ENCODE measurements at regions not wholly inside any gene's neighbourhood (a gene's known extent, or its start where the extent isn't known, plus 50 kb on each side); places are given as distances from the start of the nearest gene placed in this dataset.
A peak's percentile ranks its signal among the peaks of the same experiment; 100 is the strongest.

DNA sequence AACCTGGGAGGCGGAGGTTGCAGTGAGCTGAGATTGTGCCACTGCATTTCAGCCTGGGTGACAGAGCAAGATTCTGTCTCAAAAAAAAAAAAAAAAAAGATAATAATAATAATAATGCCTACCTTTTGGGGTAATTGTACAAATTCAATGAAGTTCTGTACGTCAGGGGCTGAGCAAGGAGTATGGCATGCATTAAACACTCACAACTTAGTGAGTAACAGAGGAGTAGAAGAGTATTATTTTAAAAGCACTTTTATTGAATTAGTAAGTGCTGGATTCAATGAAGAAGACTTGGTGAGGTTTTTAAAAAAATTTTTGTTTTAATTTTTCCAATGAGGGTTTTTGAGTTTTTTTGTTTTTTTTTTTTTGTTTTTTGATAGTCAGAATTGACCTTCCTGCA, 783.6 kb upstream of the TBX3 start:
- no peak for DNase-seq (ENCODE audit: low read depth, low spot score)

DNA sequence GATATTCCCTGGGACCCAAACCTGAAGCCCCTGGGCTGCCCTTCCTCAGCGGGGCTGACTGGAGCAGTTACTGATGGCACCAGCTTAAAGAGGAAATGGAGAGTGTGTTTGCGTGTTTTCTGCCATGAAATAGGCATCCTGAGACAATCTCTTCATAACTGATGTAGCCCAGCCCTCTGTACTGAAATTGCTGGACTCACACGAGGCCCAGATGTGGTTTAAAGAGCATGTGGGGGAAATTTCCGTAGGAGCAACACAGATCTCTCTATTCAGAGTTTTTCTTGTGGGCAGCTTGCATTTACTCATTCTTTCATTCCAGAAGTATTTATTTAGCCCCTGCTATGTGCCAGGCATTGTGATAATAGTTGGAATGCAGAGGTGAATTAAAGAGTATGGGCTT, 782.1 kb upstream of the TBX3 start:
- no peak for DNase-seq (ENCODE audit: low read depth, low spot score)

DNA sequence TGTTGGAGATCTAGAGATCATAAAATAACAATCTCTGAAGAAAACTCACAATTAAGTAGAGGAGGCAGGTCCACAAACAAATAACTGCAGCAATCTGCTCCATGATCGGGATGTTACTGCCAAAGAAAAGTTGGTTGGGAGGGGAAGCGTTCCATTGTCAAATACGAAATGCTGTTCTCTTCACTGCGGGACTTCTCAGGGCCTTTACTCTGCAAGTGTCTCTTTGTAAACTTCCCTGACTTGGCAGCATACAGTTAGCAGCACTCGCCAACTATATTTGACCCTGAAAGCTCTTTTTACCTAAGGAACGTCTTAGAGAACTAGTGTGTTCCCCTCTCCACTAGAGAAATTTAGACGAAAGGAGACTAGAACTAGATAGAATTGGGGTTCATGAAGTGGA, 780.7 kb upstream of the TBX3 start:
- DNase-seq (ENCODE audit: low read depth, low spot score) = no peak

- DNase-seq (ENCODE audit: low read depth, low spot score) = no peak
Observed at GRCh38 chr12:115464111-115464581, 780.2 kb upstream of the TBX3 start.

- no peak for DNase-seq (ENCODE audit: low read depth, low spot score)
Observed at GRCh38 chr12:115461401-115461800, 777.4 kb upstream of the TBX3 start.

DNA sequence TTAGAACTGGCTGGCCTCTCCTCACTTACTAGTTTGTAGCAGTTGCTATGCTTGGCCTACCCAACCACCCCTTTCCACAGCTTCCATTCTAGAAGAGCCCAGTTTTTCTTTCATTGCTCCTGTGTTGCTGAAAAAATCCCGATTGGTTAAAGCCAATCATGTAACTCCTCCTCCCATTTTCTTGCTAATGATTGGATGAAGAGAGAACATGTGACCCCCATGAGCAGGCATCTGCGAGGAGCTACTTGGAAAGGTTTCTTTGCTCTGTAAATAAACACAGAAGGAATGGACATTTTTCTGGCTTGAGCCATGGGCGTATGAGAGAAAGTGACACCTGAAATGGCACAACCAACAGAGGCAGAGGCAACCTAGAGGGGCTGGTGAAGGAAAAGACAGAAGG, 773.8 kb upstream of the TBX3 start:
- DNase-seq (ENCODE audit: low read depth, low spot score) = no peak

- peak; percentile 68 for DNase-seq (ENCODE audit: low read depth, low spot score)
Observed at GRCh38 chr12:115456946-115457689, 773.1 kb upstream of the TBX3 start.

- peak; percentile 87 for DNase-seq (ENCODE audit: low read depth, low spot score)
Observed at GRCh38 chr12:115455268-115455681, 771.3 kb upstream of the TBX3 start.

GRCh38 chr12:115452751-115453281, 768.8 kb upstream of the TBX3 start:
- DNase-seq (ENCODE audit: low read depth, low spot score) = peak; percentile 69

- DNase-seq (ENCODE audit: low read depth, low spot score) = peak; percentile 39
Observed at GRCh38 chr12:115451780-115452736, 768.1 kb upstream of the TBX3 start.

DNA sequence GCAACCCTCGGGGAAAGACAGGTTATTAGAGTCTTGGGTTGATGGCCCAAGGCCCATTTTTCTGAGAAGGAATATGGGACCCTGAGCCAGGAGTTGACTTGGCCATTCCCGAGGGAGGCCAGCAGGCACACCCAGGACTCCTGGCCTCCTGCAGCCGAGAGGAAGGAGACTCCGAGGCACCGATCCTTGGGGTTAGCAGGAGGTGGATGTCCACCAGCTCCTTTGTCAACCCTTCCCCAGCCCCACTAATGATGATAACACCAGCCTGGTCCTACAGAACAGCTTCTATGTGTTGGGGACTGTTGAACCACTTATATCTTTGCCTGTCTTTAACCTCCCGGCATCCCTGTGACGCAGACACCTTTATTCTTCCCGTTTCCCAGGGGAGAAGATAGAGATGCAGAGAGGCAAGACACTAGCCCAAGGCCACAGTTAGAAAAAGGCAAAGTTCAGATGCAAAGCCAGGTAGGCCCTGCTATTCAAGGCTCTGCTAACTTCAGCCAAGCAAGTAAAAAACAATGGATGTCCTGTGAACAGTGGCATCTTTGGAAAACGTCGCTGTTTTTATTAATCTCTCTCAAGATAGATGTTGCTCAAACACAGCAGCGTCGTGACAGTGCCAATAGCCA, 767.3 kb upstream of the TBX3 start:
- DNase-seq (ENCODE audit: low read depth, low spot score) = peak; percentile 45

DNA sequence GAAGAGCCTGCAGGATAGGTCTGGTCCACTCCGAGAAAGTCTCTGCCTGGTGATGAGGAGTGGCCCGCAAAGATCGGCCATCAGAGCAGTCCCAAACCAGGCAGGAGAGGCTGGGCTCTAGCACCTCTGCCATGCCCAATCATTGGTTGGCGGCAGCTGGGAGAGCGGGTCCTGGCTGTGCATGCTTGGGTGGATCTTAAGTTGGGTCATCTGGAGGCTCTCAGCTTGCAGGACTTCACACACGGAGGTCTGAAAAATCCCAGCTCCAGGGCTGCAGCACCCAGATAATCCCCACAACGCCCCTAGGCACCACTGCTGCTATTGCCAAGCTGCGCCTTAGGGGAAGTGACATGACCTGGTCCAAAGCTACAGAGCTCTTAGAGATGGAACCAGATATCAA, 766.7 kb upstream of the TBX3 start:
- peak; percentile 58 for DNase-seq (ENCODE audit: low read depth, low spot score)

DNA sequence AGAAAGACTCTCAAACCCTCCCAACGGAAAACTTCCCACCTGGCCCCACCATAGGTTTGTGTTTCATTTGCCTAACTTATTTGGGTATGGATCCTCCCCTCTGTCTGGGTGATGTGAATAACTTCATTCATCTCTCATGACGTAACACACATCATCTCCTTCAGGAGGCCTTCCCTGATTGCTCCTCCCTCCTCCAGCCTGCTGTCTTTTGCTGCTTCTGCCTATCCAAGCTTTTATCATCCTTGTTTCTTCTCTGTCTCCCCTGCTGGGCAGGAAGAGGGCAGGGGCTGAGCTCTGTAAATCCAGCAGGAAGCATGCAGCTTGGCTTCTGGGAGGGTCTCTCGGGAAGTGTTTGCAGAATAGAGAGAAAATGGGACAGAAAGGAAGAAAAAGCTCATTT, 766.0 kb upstream of the TBX3 start:
- peak; percentile 33 for DNase-seq (ENCODE audit: low read depth, low spot score)

GRCh38 chr12:115449526-115449925, 765.6 kb upstream of the TBX3 start:
- DNase-seq (ENCODE audit: low read depth, low spot score) = no peak

GRCh38 chr12:115444346-115444745, 760.4 kb upstream of the TBX3 start:
- no peak for DNase-seq (ENCODE audit: low read depth, low spot score)

DNA sequence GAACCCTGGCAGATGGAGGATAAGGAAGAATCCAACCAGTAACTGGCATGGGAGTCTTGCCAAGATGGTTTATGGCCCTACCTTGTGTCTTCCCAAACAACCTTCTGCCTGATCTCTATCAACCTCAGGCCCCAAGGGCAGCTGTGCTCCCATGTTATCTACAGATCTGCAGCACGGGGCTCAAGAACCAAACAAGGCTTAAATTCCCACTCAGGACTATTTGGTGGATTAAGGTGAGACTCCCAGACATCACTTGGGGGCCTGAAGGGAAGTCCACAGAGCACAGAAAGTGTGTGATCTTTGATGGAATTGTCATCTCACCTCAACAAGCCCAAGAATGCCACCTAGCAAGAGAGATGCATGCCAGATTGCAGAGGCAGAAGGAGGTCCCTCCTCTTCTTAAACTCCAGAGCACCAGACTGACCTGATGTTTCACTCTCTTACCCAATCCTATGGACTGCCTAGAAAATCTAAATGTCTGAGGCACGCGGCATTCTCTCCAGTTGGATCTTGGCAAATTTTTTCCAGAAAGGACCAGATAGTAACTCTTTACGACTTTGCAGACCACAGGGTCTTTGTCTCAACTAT, 759.5 kb upstream of the TBX3 start:
- DNase-seq (ENCODE audit: low read depth, low spot score) = peak; percentile 79

GRCh38 chr12:115440438-115440837, 756.5 kb upstream of the TBX3 start:
- DNase-seq (ENCODE audit: low read depth, low spot score) = no peak

DNA sequence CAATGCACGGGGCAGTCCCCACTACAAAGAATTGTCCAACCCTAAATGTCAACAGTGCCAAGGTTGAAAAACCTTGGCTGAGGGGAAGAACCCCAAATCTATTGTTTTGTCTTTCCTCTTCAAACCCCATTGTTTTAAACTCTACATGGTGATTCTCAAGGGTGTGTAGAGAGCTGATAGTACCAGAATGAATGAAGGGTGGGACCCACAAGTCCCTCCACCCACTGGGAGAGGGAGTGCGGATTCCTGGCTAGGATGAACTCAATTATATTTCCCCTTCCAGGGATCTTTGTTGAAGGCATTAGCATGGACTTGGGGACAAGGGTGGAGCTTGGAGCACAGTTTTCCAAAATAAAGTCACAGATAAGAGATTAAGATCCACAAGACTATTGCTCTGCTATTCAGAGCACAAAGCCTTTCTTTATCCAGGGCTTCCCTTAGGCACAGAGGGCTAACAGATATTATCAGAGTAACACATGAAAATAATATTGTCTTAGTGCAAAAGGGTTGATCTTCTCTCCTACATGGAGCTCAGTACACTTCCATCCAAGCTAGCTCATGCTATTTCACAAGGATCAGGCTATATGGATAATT, 755.1 kb upstream of the TBX3 start:
- DNase-seq (ENCODE audit: low read depth, low spot score) = no peak

DNA sequence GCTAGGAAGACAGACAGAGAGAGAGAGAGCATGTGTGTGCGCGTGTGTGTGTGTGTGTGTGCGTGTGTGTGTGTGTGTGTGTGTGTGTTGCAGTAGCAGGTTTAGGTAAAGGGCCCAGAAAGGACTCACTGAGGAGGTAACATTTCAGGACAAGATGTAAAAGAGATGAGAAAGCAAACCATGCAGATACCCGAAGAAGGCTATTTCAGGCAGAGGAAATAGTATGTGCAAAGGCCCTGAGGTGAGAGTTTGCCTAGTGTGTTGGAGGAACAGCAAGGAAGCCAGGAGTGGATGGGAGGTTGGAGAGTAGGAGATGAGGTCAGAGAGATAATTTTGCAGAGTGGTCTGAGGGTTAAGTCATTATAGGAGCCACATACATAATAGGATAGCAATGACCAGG, 754.3 kb upstream of the TBX3 start:
- DNase-seq (ENCODE audit: low read depth, low spot score) = no peak

GRCh38 chr12:115437061-115437567, 753.1 kb upstream of the TBX3 start:
- no peak for DNase-seq (ENCODE audit: low read depth, low spot score)
